Body of pancreas (tissue), 4 donors: ENCODE measurements at regions not wholly inside any gene's neighbourhood (a gene's known extent, or its start where the extent isn't known, plus 50 kb on each side); places are given as distances from the start of the nearest gene placed in this dataset.

Source experiments
- ATAC-seq: fragments of 150-250 bp; one replicate; pipeline ENCODE4 v1.9.1; 2016
- DNase-seq, 4 donors: peaks; one replicate each; pipeline ENCODE4 v3.0.0-alpha.2; 2019
- H3K27ac ChIP-seq, 4 donors: fragments of 200-600 bp; sonication (generic); 1 replicate in 3 of 4; 2 replicates in 1 of 4; pipeline versions ENCODE4 v1.5.1 to v1.6.1; 2016 to 2019; ENCODE audit warnings: mild to moderate bottlenecking in 1 of 4, mixed read lengths in 1 of 4, moderate library complexity in 1 of 4
- H3K27me3 ChIP-seq, 2 donors: fragments of 200-600 bp; sonication (generic); one replicate each; pipeline ENCODE4 v1.6.0; 2016; ENCODE audit warnings: mild to moderate bottlenecking in 1 of 2
- H3K36me3 ChIP-seq, 2 donors: fragments of 200-600 bp; sonication (generic); replicated peaks in 1 of 2; 2 replicates each; pipeline ENCODE4 v1.5.1; 2016; ENCODE audit warnings: low read depth in 2 of 2; ENCODE audit not compliant: insufficient read depth in 1 of 2
- H3K4me1 ChIP-seq: fragments of 200-600 bp; sonication (generic); one replicate; pipeline ENCODE4 v1.6.0; 2016
- H3K4me3 ChIP-seq, 2 donors: fragments of 200-600 bp; sonication (generic); 1 replicate in 1 of 2; 2 replicates in 1 of 2; pipeline ENCODE4 v1.5.1; 2016 to 2019
- H3K9me3 ChIP-seq, 3 donors: fragments of 200-600 bp; sonication (generic); 1 replicate in 2 of 3; 2 replicates in 1 of 3; pipeline ENCODE4 v1.5.1; 2016
- CTCF ChIP-seq, 7 experiments: fragments of 450-650 bp in 4 of 7; fragments of 200-600 bp in 3 of 7; sonication (generic) in 3 of 7; IDR thresholded peaks; one replicate each; pipeline ENCODE4 v1.5.1; 2016 to 2019; ENCODE audit warnings: antibody characterized with exemption in 7 of 7
- POLR2A ChIP-seq, 3 donors: fragments of 450-650 bp; IDR thresholded peaks; one replicate each; pipeline ENCODE4 v1.6.1; 2016; ENCODE audit warnings: antibody characterized with exemption in 3 of 3, mild to moderate bottlenecking in 2 of 3
- WGBS, 2 donors: methylation state at CpG; one replicate each; pipeline ENCODE4 v1.1.5; 2017; 5-methylcytosine and 5-hydroxymethylcytosine counted together
- intact Hi-C: fragments of 100-400 bp; cut with DNase I; formaldehyde crosslinking; loops from one replicate; pipeline ENCODE4 v1.15.1; 2023

- 100% methylated on average over 2 of the region's 2 CpGs for WGBS, 2 donors
- H3K9me3 ChIP-seq = no peaks in the 10 kb centered on the region
- DNase-seq (no peak), ATAC-seq (no peak)
- no peak overlapping the region for H3K4me3 ChIP-seq
- H3K27me3 ChIP-seq = no peaks in the 10 kb centered on the region
- no peaks in the 10 kb centered on the region for H3K4me1 ChIP-seq
- H3K36me3 ChIP-seq = peaks cover 0 to 3% of the 10 kb centered on the region in 2 donors
- no peak for TF ChIP-seq POLR2A (IDR thresholded peaks at IDR 0.05)
- no peak for TF ChIP-seq CTCF (IDR thresholded peaks at IDR 0.05)
- intact Hi-C loops = no loop called here
- H3K27ac ChIP-seq = no peak overlapping the region
Observed at GRCh38 chr2:74081763-74082110, 66.0 kb downstream of the BOLA3 start.

DNA sequence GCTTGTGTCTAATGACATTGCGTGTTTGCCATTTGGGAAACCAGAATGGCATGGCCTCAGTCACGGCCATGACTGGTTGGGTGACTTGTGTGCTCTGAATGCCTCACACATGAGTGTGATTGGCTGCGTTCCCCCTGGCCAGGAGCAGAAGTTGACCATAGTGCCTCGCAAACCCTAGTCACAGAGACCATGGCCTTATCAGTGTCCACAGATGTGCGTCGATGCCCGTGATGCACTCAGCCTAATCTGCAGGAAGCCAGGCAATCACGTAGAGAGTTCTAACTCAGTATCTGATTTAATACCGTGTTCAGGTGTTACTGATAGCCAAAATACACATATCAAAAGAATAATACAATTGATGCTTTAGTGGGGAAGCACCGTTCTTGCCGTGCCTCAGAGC, 64.0 kb downstream of the BOLA3 start:
- DNase-seq = no peak
- Histone ChIP-seq H3K36me3 (peaks cover 0 to 11% of the 10 kb centered on the region in 2 donors), H3K27ac (no peak overlapping the region), H3K4me3 (no peak overlapping the region), H3K27me3 (no peaks in the 10 kb centered on the region), H3K9me3 (no peaks in the 10 kb centered on the region), H3K4me1 (no peaks in the 10 kb centered on the region)
- ATAC-seq = no peak
- WGBS, 2 donors = 67 to 84% methylated on average over 5 to 11 of the region's 11 CpGs
- intact Hi-C loops = no loop called here
- no peak for TF ChIP-seq CTCF (IDR thresholded peaks at IDR 0.05)
- no peak for TF ChIP-seq POLR2A (IDR thresholded peaks at IDR 0.05)
